ENCODE measurements at regions not wholly inside any gene's neighbourhood (a gene's known extent, or its start where the extent isn't known, plus 50 kb on each side); places are given as distances from the start of the nearest gene placed in this dataset.

DNA sequence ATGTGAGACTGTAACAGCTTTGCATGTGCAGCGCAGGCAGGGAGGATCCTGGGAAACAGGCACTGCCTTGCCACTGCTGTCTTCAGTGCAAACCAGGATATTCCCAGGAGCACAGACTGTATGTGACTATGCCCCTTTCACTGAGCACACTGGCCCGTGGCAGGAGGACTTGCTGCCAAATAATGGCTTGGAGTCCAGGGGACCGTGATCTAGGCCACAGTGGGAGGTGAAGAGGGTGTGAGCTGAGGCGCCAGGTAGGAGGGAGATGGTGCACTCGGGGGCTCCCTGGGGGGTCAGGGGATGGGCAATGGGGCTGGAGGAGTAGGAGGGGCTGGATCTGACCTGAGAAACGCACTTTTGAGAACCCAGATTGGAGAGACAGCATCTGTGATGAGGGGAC is 193.4 kb upstream of the ZNF32 start:
- TF ChIP-seq CTCF (IDR thresholded peaks at IDR 0.05): no peak
- no peak for TF ChIP-seq EP300 (IDR thresholded peaks at IDR 0.05; ENCODE audit: low read depth)
- no peak for TF ChIP-seq POLR2AphosphoS5 (IDR thresholded peaks at IDR 0.05)

Data from transverse colon (tissue), 4 donors.